Prostate gland (tissue), 2 donors: ENCODE measurements at regions not wholly inside any gene's neighbourhood (a gene's known extent, or its start where the extent isn't known, plus 50 kb on each side); places are given as distances from the start of the nearest gene placed in this dataset.

ENCODE experiments used
- DNase-seq: peaks from one replicate; pipeline ENCODE4 v3.0.0-alpha.2; 2019; ENCODE audit warnings: low spot score
- H3K27ac ChIP-seq, 2 donors: fragments of 200-600 bp; sonication (generic); 2 replicates each; pipeline ENCODE4 v1.5.1; 2017 to 2019
- H3K27me3 ChIP-seq: fragments of 200-600 bp; sonication (generic); replicated peaks from 2 replicates; pipeline ENCODE4 v1.5.1; 2019; ENCODE audit not compliant: insufficient read depth
- H3K36me3 ChIP-seq, 2 donors: fragments of 200-600 bp; sonication (generic); 1 replicate in 1 of 2; 2 replicates in 1 of 2; pipeline versions ENCODE4 v1.5.1 to v1.8.1; 2017 to 2019
- H3K4me1 ChIP-seq: fragments of 200-600 bp; sonication (generic); replicated peaks from 2 replicates; pipeline ENCODE4 v1.5.1; 2019
- H3K4me3 ChIP-seq, 2 donors: fragments of 200-600 bp; sonication (generic); 2 replicates each; pipeline ENCODE4 v1.5.1; 2017 to 2019
- H3K9me3 ChIP-seq: fragments of 200-600 bp; sonication (generic); 2 replicates; pipeline ENCODE4 v1.5.1; 2017
- CTCF ChIP-seq, 4 experiments: fragments of 200-600 bp in 2 of 4; fragments of 450-650 bp in 2 of 4; sonication (generic) in 2 of 4; IDR thresholded peaks; 1 replicate in 3 of 4; 2 replicates in 1 of 4; pipeline ENCODE4 v1.5.1; 2016 to 2019; ENCODE audit warnings: antibody characterized with exemption in 4 of 4, mild to moderate bottlenecking in 2 of 4, moderate library complexity in 2 of 4
- POLR2A ChIP-seq: fragments of 450-650 bp; IDR thresholded peaks from one replicate; pipeline ENCODE4 v1.6.1; 2016; ENCODE audit warnings: antibody characterized with exemption, mild to moderate bottlenecking
- POLR2AphosphoS5 ChIP-seq: sonication (generic); formaldehyde crosslinking; IDR thresholded peaks from one replicate; pipeline ENCODE4 v1.6.1; 2017; ENCODE audit warnings: antibody characterized with exemption
- WGBS: methylation state at CpG from one replicate; pipeline ENCODE4 v1.1.5; 2018; 5-methylcytosine and 5-hydroxymethylcytosine counted together
- intact Hi-C: fragments of 100-400 bp; cut with DNase I; formaldehyde crosslinking; loops from one replicate; pipeline ENCODE4 v1.14.2; 2022

DNA sequence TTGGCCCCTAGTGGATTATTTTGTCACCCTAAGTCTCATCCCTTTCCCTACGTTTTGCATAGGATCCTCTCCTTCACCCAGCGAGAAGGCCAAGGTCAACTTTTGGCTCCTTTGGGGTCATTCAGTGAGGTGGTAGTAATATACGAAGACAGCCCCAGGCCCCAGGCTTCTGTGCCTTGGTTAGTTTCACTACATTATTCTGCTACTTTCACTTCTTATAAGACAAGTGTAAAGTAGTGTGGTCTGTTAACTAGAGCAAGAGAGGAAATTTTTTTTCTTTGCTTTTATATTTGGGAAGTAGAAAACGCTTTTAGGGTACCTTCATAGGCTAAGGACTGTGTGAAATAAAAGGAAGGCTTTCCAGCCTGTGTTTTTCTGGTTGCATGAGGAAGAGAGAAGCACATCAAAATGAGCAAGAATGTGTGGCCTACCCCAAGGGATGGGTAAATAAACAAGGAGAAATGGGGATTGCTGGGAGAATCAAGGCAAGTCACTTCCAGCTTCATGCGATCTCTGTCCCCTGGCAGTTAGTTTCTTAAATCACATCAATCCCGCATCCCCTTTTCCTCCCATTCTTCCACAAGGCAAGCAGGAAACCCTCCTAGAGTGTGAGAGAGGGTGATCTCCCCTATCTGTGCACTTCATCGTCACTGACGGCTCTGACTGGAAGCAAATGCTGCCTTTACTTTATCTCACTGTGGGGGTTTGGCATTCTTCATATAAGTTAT lies 677.0 kb upstream of the WWC1 start:
- WGBS: 80% methylated on average over 8 of the region's 8 CpGs

DNA sequence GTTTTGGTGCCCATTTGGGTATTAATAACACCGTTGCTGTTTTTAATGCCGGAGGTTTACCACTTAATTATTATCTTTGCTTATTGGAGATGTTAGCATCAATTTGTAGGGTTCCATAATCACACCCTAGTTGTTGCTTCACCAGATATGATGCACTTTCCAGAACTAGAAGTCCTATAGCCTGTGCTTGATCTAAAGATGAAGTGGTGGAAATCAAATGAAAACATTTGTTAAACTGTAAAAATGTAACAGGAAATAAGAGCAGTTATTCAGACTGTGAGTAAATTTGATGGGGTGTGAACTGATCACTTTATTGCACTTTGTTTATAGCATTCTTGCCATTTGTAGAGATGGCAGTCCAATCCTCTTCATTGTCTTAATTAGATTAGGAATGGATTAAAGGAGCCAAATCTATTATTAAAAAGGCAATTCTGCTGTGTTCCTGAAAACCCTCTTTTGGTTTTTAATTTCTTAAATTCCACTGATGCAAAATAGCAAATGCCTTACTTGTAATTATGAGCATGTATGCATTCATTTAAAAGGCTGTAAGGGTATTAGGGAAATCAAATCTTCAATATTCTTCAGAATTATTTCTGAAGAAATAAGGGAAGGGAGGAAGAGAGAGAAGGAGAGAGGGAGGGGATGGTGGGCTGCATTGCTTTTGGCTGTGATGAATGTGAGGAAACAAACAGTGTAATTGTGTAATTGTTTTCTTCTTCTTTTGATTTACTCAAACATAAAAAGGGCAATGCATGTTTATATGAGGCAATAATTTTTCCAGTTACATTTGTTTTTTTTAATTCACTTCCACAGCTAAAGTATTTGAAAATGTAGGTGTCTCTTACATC lies 675.2 kb upstream of the WWC1 start:
- no peak for TF ChIP-seq POLR2A
- TF ChIP-seq CTCF (IDR thresholded peaks at IDR 0.05): no peak
- no peak for TF ChIP-seq POLR2AphosphoS5
- Histone ChIP-seq H3K27me3 (no peaks in the 10 kb centered on the region), H3K4me1 (no peaks in the 10 kb centered on the region), H3K27ac (no peak overlapping the region), H3K4me3 (no peak overlapping the region), H3K9me3 (no peaks in the 10 kb centered on the region), H3K36me3 (no peaks in the 10 kb centered on the region)
- DNase-seq: no peak
- intact Hi-C loops: no loop called here
- 32% methylated on average over 2 of the region's 2 CpGs for WGBS

More for the DNA sequence above, 677.0 kb upstream of the WWC1 start:
- DNase-seq: no peak
- Histone ChIP-seq H3K4me3 (no peak overlapping the region), H3K36me3 (no peaks in the 10 kb centered on the region), H3K9me3 (no peaks in the 10 kb centered on the region), H3K27me3 (no peaks in the 10 kb centered on the region), H3K4me1 (no peaks in the 10 kb centered on the region), H3K27ac (no peak overlapping the region)
- TF ChIP-seq POLR2AphosphoS5 (no peak), POLR2A (no peak), CTCF (IDR thresholded peaks at IDR 0.05) (no peak)
- intact Hi-C loops: no loop called here

- intact Hi-C loops: no loop called here
- no peaks in the 10 kb centered on the region for H3K36me3 ChIP-seq
- no peak overlapping the region for H3K27ac ChIP-seq
- H3K9me3 ChIP-seq: no peaks in the 10 kb centered on the region
- no peaks in the 10 kb centered on the region for H3K27me3 ChIP-seq
- TF ChIP-seq POLR2AphosphoS5 (no peak), POLR2A (no peak), CTCF (IDR thresholded peaks at IDR 0.05) (no peak)
- DNase-seq: no peak
- H3K4me1 ChIP-seq: no peaks in the 10 kb centered on the region
- no peak overlapping the region for H3K4me3 ChIP-seq
- 47% methylated on average over 3 of the region's 3 CpGs for WGBS
Observed at GRCh38 chr5:167623354-167623753, 668.1 kb upstream of the WWC1 start.

- H3K27ac ChIP-seq: no peak overlapping the region
- WGBS: 72% methylated on average over 2 of the region's 2 CpGs
Observed at GRCh38 chr5:167624053-167624452, 667.4 kb upstream of the WWC1 start.

More at GRCh38 chr5:167624053-167624452, 667.4 kb upstream of the WWC1 start:
- Histone ChIP-seq H3K9me3 (no peaks in the 10 kb centered on the region), H3K4me3 (no peak overlapping the region), H3K4me1 (no peaks in the 10 kb centered on the region), H3K36me3 (no peaks in the 10 kb centered on the region), H3K27me3 (no peaks in the 10 kb centered on the region)
- intact Hi-C loops: no loop called here
- TF ChIP-seq CTCF (IDR thresholded peaks at IDR 0.05) (no peak), POLR2A (no peak), POLR2AphosphoS5 (no peak)
- DNase-seq: no peak
